IMR-90 (cell line): ENCODE measurements at regions not wholly inside any gene's neighbourhood (a gene's known extent, or its start where the extent isn't known, plus 50 kb on each side); places are given as distances from the start of the nearest gene placed in this dataset.

ENCODE experiments used
- ATAC-seq: fragments of 200-7000 bp; cut with Tn5 transposase; 2 replicates; pipeline ENCODE4 v1.9.1; 2020; ENCODE audit warnings: low read depth, mild to moderate bottlenecking, moderate library complexity
- BruUV-seq: library from RNA; stranded (reverse); fragments of 400-500 nt; replicated peaks from 2 replicates; lab custom pipeline; 2021; lab: Mats Ljungman, UMichigan
- CTCF ChIA-PET: fragments of 300-600 bp; formaldehyde crosslinking; extraction: SDS; loops from one replicate; lab custom pipeline; 2021; ENCODE audit warnings: antibody characterized with exemption; lab: Yijun Ruan, JAX
- POLR2A ChIA-PET: fragments of 300-600 bp; sonication (Branson Sonifier 250); formaldehyde crosslinking; loops from one replicate; lab custom pipeline; 2022; ENCODE audit warnings: antibody characterized with exemption; ENCODE audit not compliant: unreplicated experiment; lab: Charles Lee
- DNase-seq: peaks from one replicate; pipeline ENCODE4 v3.0.0; 2013
- H2AFZ ChIP-seq: replicated peaks from 2 replicates; pipeline ENCODE3; 2013; ENCODE audit warnings: low read length, mild to moderate bottlenecking; ENCODE audit not compliant: poor library complexity
- H2AK5ac ChIP-seq: 2 replicates; pipeline ENCODE4 v1.6.1; 2013; ENCODE audit warnings: low read depth, low read length, inconsistent platforms
- H2AK9ac ChIP-seq: replicated peaks from 2 replicates; pipeline ENCODE3; 2013; ENCODE audit warnings: mild to moderate bottlenecking, low read depth, low read length, moderate library complexity; ENCODE audit not compliant: poor library complexity
- H2BK120ac ChIP-seq: 2 replicates; pipeline ENCODE4 v1.6.1; 2013; ENCODE audit warnings: low read depth, low read length, inconsistent platforms
- H2BK15ac ChIP-seq: 3 replicates; pipeline ENCODE4 v1.6.1; 2013; ENCODE audit warnings: low read depth, low read length, inconsistent platforms
- H2BK20ac ChIP-seq: 2 replicates; pipeline ENCODE4 v1.6.1; 2013; ENCODE audit warnings: low read depth, mild to moderate bottlenecking, inconsistent platforms, low read length, moderate library complexity
- H2BK5ac ChIP-seq: 2 replicates; pipeline ENCODE4 v1.6.1; 2013; ENCODE audit warnings: mild to moderate bottlenecking, low read depth, low read length, inconsistent platforms; ENCODE audit not compliant: poor library complexity, severe bottlenecking
- H3K14ac ChIP-seq: replicated peaks from 2 replicates; pipeline ENCODE4 v1.6.1; 2013; ENCODE audit warnings: low read depth, low read length, inconsistent platforms
- H3K18ac ChIP-seq: 2 replicates; pipeline ENCODE4 v1.6.1; 2013; ENCODE audit warnings: low read depth, low read length, control low read depth
- H3K23ac ChIP-seq: 2 replicates; pipeline ENCODE4 v1.6.1; 2013; ENCODE audit warnings: low read depth, low read length, inconsistent platforms
- H3K27ac ChIP-seq: 2 replicates; pipeline ENCODE4 v1.5.1; 2013; ENCODE audit warnings: mild to moderate bottlenecking, control low read depth, low read length; ENCODE audit not compliant: insufficient read depth
- H3K27me3 ChIP-seq: 2 replicates; pipeline ENCODE4 v1.6.1; 2013; ENCODE audit warnings: low read length; ENCODE audit not compliant: control insufficient read depth, insufficient read depth
- H3K36me3 ChIP-seq: 2 replicates; pipeline ENCODE4 v1.6.1; 2013; ENCODE audit warnings: low read length, mixed read lengths; ENCODE audit not compliant: control insufficient read depth, insufficient read depth
- H3K4ac ChIP-seq: 2 replicates; pipeline ENCODE4 v1.6.1; 2013; ENCODE audit warnings: low read depth, low read length, inconsistent platforms
- H3K4me1 ChIP-seq: 2 replicates; pipeline ENCODE4 v1.6.1; 2013; ENCODE audit warnings: low read length, mixed read lengths; ENCODE audit not compliant: control insufficient read depth, insufficient read depth
- H3K4me2 ChIP-seq: 2 replicates; pipeline ENCODE4 v1.6.1; 2013; ENCODE audit warnings: low read depth, mild to moderate bottlenecking, control low read depth, low read length, moderate library complexity
- H3K4me3 ChIP-seq: 2 replicates; pipeline ENCODE4 v1.5.1; 2013; ENCODE audit warnings: low read depth, mild to moderate bottlenecking, control low read depth, low read length, moderate library complexity; ENCODE audit not compliant: insufficient read depth
- H3K56ac ChIP-seq: 2 replicates; pipeline ENCODE4 v1.6.1; 2013; ENCODE audit warnings: low read length, inconsistent platforms; ENCODE audit not compliant: insufficient read depth; ENCODE audit errors: extremely low read depth
- H3K79me1 ChIP-seq, 2 experiments: 2 replicates each; pipeline ENCODE4 v1.6.1; 2013; ENCODE audit warnings: low read length in 2 of 2, inconsistent platforms in 1 of 2, low read depth in 1 of 2
- H3K9ac ChIP-seq: 2 replicates; pipeline ENCODE4 v1.6.1; 2013; ENCODE audit warnings: low read depth, low read length, control low read depth
- H3K9me1 ChIP-seq: 2 replicates; pipeline ENCODE4 v1.6.1; 2013; ENCODE audit warnings: low read length, inconsistent platforms; ENCODE audit not compliant: insufficient read depth
- H3K9me3 ChIP-seq: 2 replicates; pipeline ENCODE4 v1.6.1; 2013; ENCODE audit warnings: low read length; ENCODE audit not compliant: control insufficient read depth, insufficient read depth
- H4K20me1 ChIP-seq: 2 replicates; pipeline ENCODE4 v1.6.1; 2013; ENCODE audit warnings: low read length, inconsistent platforms; ENCODE audit not compliant: insufficient read depth
- H4K5ac ChIP-seq: 2 replicates; pipeline ENCODE4 v1.6.1; 2013; ENCODE audit warnings: mild to moderate bottlenecking, low read depth, low read length, control low read depth
- H4K8ac ChIP-seq, 2 experiments: 2 replicates each; pipeline ENCODE4 v1.6.1; 2013; ENCODE audit warnings: low read depth in 2 of 2, low read length in 2 of 2, control low read depth in 1 of 2, inconsistent platforms in 1 of 2
- H4K91ac ChIP-seq: 2 replicates; pipeline ENCODE4 v1.6.1; 2013; ENCODE audit warnings: low read depth, low read length, inconsistent platforms; ENCODE audit not compliant: insufficient read depth
- BHLHE40 ChIP-seq: fragments of 150-350 bp; IDR thresholded peaks from 2 replicates; pipeline ENCODE4 v1.6.1; 2016; ENCODE audit warnings: mild to moderate bottlenecking, low read depth, low read length
- CEBPB ChIP-seq: IDR thresholded peaks from 2 replicates; pipeline ENCODE4 v1.6.1; 2012; ENCODE audit warnings: low read depth, low read length, improper control_type of control experiment
- CHD1 ChIP-seq: IDR thresholded peaks from 2 replicates; pipeline ENCODE4 v1.6.1; 2012; ENCODE audit warnings: low read depth, low read length, improper control_type of control experiment
- MAFK ChIP-seq: IDR thresholded peaks from 2 replicates; pipeline ENCODE4 v1.6.1; 2012; ENCODE audit warnings: low read depth, low read length, improper control_type of control experiment
- MXI1 ChIP-seq: IDR thresholded peaks from 2 replicates; pipeline ENCODE4 v1.6.1; 2012; ENCODE audit warnings: low read depth, mild to moderate bottlenecking, low read length, moderate library complexity, borderline replicate concordance
- POLR2A ChIP-seq: IDR thresholded peaks from 2 replicates; pipeline ENCODE4 v1.6.1; 2012; ENCODE audit warnings: mild to moderate bottlenecking, low read depth, low read length
- RFX5 ChIP-seq: IDR thresholded peaks from 2 replicates; pipeline ENCODE4 v1.8.0; 2012; ENCODE audit warnings: low read depth, mild to moderate bottlenecking, low read length, moderate library complexity
- SMC3 ChIP-seq: fragments of 150-350 bp; IDR thresholded peaks from 2 replicates; pipeline ENCODE4 v1.6.1; 2016; ENCODE audit warnings: low read depth, mild to moderate bottlenecking, antibody characterized with exemption, low read length, moderate library complexity
- USF2 ChIP-seq: fragments of 150-350 bp; IDR thresholded peaks from 2 replicates; pipeline ENCODE4 v1.6.1; 2017; ENCODE audit warnings: mild to moderate bottlenecking, antibody characterized with exemption, low read length, low read depth
- WGBS, 2 experiments: methylation state at CpG; one replicate each; pipeline versions ENCODE4 v1.1.5 to v1.1.7; 2013; ENCODE audit warnings: missing lambda C conversion rate in 2 of 2; ENCODE audit not compliant: insufficient read length in 1 of 2; ENCODE audit errors: extremely low coverage in 2 of 2; 5-methylcytosine and 5-hydroxymethylcytosine counted together
- dilution Hi-C: fragments of 300-500 bp; cut with HindIII; formaldehyde crosslinking; loops from one replicate; pipeline ENCODE4 v1.14.3; 2018; ENCODE audit warnings: low sequenced_read_pairs; ENCODE audit not compliant: unreplicated experiment
- in situ Hi-C: fragments of 300-500 bp; cut with MboI; formaldehyde crosslinking; loops from 3 replicates; pipeline ENCODE4 v1.14.3; 2019; ENCODE audit warnings: low sequenced_read_pairs, inconsistent platforms, mixed read lengths
- intact Hi-C: fragments of 100-400 bp; cut with micrococcal nuclease; formaldehyde crosslinking; loops from 2 replicates; pipeline ENCODE4 v1.10.0; 2022
- TF ChIP-seq, protein P1 (sequence below): conservative IDR thresholded peaks from 2 replicates; pipeline ENCODE4 v1.5.1; 2012; ENCODE audit warnings: mild to moderate bottlenecking, low read depth, low read length, improper control_type of control experiment
- TF ChIP-seq, protein P2 (sequence below): fragments of 150-350 bp; IDR thresholded peaks from 2 replicates; pipeline ENCODE4 v1.6.1; 2016; ENCODE audit warnings: low read depth, mild to moderate bottlenecking, low read length, moderate library complexity, borderline replicate concordance

GRCh38 chr2:129458436-129458835 is 521.0 kb upstream of the RAB6C start:
- 90% methylated on average over 2 of the region's 7 CpGs; no CpG with 5 or more reads in 1 of the 2 experiments for WGBS, 2 experiments
- Histone ChIP-seq H3K27ac (no peak overlapping the region), H3K56ac (no peak overlapping the region), H4K8ac (no peak overlapping the region), H2BK15ac (no peak overlapping the region), H3K36me3 (no peaks in the 10 kb centered on the region), H3K4me3 (no peak overlapping the region), H2AFZ (no peak overlapping the region), H3K9me1 (no peaks in the 10 kb centered on the region), H3K27me3 (no peaks in the 10 kb centered on the region), H4K20me1 (no peaks in the 10 kb centered on the region), H2BK120ac (no peak overlapping the region), H3K79me1 (no peaks in the 10 kb centered on the region), H4K5ac (no peak overlapping the region), H3K4me2 (no peak overlapping the region), H3K23ac (no peak overlapping the region), H3K9me3 (peaks cover 47% of the 10 kb centered on the region), H3K9ac (no peak overlapping the region), H4K91ac (no peak overlapping the region), H3K4ac (no peak overlapping the region), H2AK9ac (no peak overlapping the region), H3K14ac (no peak overlapping the region), H3K4me1 (no peaks in the 10 kb centered on the region), H2BK20ac (no peak overlapping the region), H2BK5ac (no peak overlapping the region), H2AK5ac (no peak overlapping the region), H3K18ac (no peak overlapping the region)
- dilution Hi-C loops = no loop called here
- no TSS peak for BruUV-seq
- CTCF ChIA-PET = no interaction called here
- intact Hi-C loops = no loop called here
- in situ Hi-C loops = no loop called here
- POLR2A ChIA-PET = no interaction called here
- no peak for ATAC-seq
- no peak for DNase-seq
- TF ChIP-seq POLR2A = no peak
- TF ChIP-seq, protein P1, sequence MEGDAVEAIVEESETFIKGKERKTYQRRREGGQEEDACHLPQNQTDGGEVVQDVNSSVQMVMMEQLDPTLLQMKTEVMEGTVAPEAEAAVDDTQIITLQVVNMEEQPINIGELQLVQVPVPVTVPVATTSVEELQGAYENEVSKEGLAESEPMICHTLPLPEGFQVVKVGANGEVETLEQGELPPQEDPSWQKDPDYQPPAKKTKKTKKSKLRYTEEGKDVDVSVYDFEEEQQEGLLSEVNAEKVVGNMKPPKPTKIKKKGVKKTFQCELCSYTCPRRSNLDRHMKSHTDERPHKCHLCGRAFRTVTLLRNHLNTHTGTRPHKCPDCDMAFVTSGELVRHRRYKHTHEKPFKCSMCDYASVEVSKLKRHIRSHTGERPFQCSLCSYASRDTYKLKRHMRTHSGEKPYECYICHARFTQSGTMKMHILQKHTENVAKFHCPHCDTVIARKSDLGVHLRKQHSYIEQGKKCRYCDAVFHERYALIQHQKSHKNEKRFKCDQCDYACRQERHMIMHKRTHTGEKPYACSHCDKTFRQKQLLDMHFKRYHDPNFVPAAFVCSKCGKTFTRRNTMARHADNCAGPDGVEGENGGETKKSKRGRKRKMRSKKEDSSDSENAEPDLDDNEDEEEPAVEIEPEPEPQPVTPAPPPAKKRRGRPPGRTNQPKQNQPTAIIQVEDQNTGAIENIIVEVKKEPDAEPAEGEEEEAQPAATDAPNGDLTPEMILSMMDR = no peak
- no peak for TF ChIP-seq BHLHE40
- no peak for TF ChIP-seq CHD1
- no peak for TF ChIP-seq CEBPB
- no peak for TF ChIP-seq MAFK
- TF ChIP-seq, protein P2, sequence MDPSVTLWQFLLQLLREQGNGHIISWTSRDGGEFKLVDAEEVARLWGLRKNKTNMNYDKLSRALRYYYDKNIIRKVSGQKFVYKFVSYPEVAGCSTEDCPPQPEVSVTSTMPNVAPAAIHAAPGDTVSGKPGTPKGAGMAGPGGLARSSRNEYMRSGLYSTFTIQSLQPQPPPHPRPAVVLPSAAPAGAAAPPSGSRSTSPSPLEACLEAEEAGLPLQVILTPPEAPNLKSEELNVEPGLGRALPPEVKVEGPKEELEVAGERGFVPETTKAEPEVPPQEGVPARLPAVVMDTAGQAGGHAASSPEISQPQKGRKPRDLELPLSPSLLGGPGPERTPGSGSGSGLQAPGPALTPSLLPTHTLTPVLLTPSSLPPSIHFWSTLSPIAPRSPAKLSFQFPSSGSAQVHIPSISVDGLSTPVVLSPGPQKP = no peak
- TF ChIP-seq MXI1 = no peak
- TF ChIP-seq USF2 = no peak
- no peak for TF ChIP-seq SMC3
- TF ChIP-seq RFX5 = no peak
